Germinal center (tissue), 1 donor: ENCODE measurements at regions not wholly inside any gene's neighbourhood (a gene's known extent, or its start where the extent isn't known, plus 50 kb on each side); places are given as distances from the start of the nearest gene placed in this dataset.

ENCODE experiments used
- DNase-seq: peaks from one replicate; pipeline ENCODE4 v3.0.0; 2012; ENCODE audit warnings: mixed read lengths, low spot score

DNA sequence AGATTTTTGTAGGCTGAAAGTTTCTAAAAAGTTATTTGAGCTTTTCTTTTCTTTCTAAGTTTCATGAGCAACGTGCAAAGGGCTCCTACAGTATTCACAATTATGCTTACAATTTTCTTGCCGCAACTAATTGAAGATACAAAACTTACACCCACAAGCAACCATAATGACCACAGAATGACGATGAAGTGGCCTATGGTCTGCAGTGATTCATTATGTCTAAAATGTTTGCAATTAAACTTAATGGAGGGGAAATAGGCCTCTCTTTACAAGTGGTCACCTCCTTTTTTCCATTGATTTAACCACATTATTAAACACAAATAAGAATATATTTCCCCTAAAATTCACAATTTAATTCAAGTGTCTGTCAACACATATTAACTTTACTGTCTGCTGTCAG, 732.6 kb upstream of the FLRT2 start:
- DNase-seq = no peak

- no peak for DNase-seq
These were observed 725.5 kb upstream of the FLRT2 start for GRCh38 chr14:84804468-84804867.

- DNase-seq = no peak
These were observed 725.0 kb upstream of the FLRT2 start for GRCh38 chr14:84804895-84805294.

DNA sequence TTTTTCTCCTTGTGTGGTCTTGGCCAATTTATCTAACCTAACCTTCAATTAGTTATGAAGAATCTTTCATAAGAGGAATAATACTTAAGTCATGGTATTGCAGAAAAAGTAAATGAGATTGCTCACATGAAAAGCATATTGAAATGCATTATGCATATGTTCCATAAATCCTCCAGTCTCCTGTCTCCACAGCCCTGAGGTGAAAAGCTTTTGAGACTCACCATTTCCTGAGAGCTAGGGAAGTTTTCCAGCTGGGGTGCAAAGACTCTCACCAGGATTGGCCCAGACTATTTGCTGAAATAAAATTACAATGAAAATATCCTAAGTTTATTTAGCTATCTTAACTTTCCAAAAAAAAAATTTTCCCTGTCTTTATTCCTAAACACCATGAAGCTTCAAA, 723.8 kb upstream of the FLRT2 start:
- DNase-seq = no peak

GRCh38 chr14:84806622-84807021, 723.3 kb upstream of the FLRT2 start:
- DNase-seq = no peak

DNA sequence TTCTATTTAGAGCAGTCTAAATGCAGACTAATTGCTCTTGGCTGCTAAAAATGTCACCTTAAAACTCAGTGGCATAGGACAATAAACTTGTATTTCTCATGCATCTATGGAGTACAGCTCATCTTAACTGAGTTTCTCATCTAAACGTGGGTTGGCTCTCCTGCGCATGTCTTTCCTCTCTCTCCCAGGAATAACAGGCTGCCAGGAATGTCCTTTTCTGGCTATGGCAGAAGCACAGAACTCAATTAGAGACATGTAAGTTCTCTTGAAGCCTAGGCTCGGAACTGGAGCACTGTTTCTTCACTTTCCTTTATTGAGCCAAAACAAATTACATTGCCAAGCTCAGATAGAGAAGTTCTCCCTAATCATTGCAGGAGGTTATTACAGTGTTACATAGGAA, 722.3 kb upstream of the FLRT2 start:
- DNase-seq = no peak

GRCh38 chr14:84809158-84809557, 720.8 kb upstream of the FLRT2 start:
- no peak for DNase-seq

GRCh38 chr14:84814391-84814790, 715.6 kb upstream of the FLRT2 start:
- no peak for DNase-seq

DNA sequence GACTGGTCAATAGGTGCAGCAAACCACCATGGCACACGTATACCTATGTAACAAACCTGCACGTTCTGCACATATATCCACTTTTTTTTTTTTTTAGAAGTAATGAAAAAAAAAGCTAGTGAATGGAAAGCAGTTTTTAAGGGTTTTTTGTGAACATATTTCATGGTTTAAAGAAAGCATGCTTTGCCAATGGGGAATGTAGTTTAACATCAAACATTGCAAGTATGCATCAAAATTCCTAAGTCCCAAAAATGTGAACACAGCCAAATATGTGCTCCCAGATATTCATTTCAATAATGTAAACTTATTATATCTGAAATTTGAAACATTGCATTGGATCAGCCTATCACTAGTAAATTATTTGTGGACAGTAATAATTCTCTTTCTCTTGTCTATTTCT, 710.4 kb upstream of the FLRT2 start:
- no peak for DNase-seq

DNA sequence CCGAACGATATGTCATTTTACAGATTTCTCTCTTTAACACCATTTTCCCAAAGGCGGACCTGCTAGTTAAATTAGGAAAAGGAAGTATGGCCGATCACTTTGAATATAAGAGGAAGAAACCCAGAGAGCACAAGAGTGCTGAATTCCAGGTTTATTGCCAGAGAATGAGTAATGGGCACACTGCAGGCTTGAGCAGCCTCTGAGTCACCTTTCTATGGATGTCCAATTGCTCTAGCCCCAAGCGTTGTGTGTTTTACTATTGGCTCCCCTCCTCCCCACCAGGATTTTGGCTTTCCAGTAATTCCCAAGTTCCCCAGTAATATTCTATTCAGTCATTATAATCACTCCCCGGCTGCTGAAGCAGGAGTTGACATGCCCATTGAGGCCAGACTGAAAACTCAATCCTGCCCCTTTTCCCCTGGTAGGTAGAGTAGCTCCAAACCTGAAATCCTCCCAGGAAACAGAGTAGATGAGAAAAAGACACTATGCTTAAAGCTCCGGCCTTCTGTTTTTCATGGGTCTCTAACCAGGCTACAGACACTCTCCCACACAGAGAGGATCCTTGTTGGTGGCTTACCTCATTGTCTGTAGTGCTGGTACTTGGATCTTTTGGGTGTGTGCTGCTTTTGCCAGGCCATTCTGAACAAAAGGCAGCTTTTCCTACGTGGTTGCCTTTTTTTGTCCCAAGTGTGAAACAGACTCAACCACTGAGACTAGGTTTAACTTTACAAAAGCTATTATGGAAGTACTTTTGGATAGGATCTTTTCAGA, 704.3 kb upstream of the FLRT2 start:
- no peak for DNase-seq

DNA sequence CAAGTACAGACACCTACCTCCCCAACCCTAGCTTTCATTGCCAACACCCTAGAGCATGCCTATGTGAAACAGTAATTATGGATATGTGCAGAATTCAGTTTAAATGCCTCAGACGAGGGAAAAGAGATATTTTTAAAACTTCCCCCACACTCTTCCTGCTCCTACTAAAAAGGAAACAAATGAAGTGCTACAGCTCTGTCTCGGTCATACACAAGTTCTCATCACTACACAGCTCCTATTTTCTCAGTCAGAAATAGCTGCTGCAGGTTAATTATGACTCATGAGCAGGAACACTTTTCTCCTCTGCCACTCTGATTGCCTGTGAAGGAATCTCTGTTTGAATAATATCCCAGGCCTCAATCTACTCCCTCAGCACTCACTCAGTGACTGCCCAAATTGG, 703.6 kb upstream of the FLRT2 start:
- DNase-seq = no peak

DNA sequence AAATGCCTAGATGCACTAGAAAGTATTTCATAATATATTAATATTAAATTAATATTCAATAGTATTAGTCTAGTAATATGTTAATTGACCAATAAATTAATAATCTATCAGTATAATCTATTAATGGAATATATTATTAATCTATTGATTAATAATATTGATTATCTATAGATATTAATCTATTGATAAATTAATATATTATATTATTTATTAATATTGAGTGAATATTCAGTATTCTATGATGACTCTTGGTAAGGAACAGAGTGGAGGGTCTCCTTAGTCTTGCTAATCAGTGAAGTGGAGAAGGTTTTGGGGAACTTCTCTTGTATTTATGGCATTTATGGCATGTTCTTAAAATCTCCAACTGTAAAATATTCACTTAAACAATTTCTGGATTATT, 679.3 kb upstream of the FLRT2 start:
- DNase-seq = no peak

GRCh38 chr14:84856751-84857534, 673.0 kb upstream of the FLRT2 start:
- DNase-seq = no peak

DNA sequence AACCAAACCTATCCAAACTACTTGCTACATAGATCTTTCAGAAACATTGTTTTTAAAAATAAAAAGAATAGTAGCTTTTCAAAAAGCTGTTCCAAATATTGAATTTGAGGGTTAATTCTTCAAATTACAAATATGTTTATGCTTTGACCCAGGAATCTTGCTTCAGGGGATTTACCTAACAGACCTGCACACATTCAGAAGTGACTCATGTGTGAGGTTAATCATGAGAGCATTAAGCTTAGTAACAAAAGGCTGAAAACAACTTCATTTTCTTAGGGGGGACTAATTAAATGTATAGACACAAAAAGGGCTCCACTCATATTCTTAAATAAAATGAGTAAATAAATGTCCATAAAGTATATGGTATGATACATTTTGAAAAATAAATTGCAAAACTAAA, 672.4 kb upstream of the FLRT2 start:
- DNase-seq = no peak

DNA sequence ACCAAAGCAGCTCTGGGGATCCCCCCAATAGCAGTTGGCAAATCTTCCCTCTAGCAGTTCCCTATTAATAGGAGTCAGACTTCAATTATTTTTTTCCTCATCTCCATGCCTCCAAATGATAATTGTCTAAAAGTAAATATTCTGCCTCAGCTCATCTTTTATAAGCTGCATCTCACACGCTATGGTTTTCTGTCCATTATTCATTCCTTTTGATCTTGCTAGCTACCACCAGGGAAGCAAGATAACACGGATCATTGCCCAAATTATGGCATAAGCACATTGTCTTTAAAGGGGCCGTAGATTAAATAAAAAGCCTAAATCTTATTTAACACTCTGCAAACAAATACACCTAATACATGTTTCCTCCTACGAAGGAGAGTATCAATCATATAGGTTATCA, 670.8 kb upstream of the FLRT2 start:
- DNase-seq = no peak

DNA sequence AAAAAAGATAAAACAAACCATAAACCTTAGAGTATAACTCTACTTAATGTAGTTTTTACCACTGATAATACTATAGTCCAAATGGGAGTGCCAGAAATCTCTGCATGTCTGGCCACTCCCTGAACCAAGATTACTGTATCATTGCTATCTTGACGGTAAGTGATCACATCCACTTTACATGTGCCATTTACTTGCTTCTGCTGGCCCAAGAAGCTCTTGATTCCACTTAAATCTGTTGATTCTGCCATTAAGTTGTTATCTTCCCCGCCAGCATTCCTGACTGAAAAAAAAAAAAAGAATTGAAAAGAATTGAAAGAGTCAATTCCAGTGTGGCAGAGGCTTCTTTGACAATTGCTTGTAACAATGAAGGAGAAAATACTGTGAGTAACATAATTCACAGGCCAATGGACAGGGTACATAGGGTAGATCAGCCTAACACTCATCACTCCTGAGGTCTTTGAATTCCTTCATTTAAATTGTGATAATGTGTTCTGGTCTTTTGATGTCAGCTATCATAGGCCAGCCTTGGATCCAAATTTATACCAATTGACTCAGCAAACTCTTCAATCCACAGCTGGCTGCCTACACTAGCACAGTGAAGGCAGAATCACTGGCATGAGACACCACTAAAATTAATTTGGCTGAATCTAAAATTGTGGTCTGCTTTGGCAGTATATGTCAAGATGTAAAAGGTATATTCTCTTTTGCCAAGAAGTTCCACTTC, 665.2 kb upstream of the FLRT2 start:
- no peak for DNase-seq

GRCh38 chr14:84871734-84872133, 658.2 kb upstream of the FLRT2 start:
- no peak for DNase-seq

GRCh38 chr14:84874436-84874835, 655.5 kb upstream of the FLRT2 start:
- no peak for DNase-seq

- no peak for DNase-seq
These were observed 652.9 kb upstream of the FLRT2 start for GRCh38 chr14:84877061-84877460.

GRCh38 chr14:84882830-84883229, 647.1 kb upstream of the FLRT2 start:
- no peak for DNase-seq

DNA sequence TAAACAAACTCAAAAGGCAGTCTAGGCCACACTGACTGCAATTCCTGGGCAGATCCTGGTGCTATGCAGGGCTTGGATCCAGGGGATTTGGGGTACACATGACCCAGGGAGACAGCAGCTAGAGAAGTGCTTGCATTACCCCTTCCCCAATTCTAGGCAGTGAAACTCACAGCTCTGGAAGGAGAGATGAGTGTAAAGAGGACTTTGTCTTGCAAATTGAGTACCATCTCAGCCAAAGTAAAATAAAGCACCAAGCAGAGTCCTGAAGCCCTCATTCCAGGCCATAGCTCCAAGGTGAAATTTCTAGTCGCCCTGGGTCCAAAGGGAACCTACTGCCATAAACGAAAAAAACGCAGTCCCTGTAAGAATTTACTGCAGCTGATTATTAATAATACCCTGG, 644.9 kb upstream of the FLRT2 start:
- no peak for DNase-seq

GRCh38 chr14:84891404-84891803, 638.5 kb upstream of the FLRT2 start:
- DNase-seq = no peak

GRCh38 chr14:84894254-84894653, 635.7 kb upstream of the FLRT2 start:
- DNase-seq = no peak
